Fibroblast of villous mesenchyme (primary cell): ENCODE measurements at regions not wholly inside any gene's neighbourhood (a gene's known extent, or its start where the extent isn't known, plus 50 kb on each side); places are given as distances from the start of the nearest gene placed in this dataset.

Experiments used
- DNase-seq: peaks from one replicate; pipeline ENCODE4 v3.0.0-alpha.2; 2010; ENCODE audit warnings: low read depth
- H3K4me3 ChIP-seq: 2 replicates; pipeline ENCODE4 v1.5.1; 2011; ENCODE audit warnings: low read depth, mild to moderate bottlenecking, low read length
- TF ChIP-seq, protein P1 (sequence below): IDR thresholded peaks from 2 replicates; pipeline ENCODE4 v1.5.1; 2012; ENCODE audit warnings: low read depth, mild to moderate bottlenecking, low read length; ENCODE audit not compliant: insufficient read depth

DNA sequence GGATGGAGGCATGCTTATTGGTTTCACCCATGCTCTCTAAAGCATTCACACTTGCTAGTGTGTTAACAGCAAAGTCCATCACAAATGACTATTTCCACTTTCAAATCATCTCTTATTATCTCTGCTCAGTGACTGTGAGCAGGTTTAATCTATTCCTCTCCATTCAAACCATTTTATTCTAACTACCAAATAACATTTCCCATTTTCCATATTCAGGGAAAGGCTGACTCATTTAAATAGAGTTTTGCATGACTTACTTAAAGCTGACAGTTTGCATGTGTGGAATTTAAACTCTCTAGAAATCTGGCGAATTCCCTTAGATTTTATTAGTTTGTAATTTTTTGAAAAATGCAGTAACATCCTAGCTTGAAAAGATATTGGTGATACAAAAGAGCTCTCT lies 615.7 kb upstream of the LRRC4C start:
- DNase-seq: no peak
- H3K4me3 ChIP-seq: no peak overlapping the region
- TF ChIP-seq, protein P1, sequence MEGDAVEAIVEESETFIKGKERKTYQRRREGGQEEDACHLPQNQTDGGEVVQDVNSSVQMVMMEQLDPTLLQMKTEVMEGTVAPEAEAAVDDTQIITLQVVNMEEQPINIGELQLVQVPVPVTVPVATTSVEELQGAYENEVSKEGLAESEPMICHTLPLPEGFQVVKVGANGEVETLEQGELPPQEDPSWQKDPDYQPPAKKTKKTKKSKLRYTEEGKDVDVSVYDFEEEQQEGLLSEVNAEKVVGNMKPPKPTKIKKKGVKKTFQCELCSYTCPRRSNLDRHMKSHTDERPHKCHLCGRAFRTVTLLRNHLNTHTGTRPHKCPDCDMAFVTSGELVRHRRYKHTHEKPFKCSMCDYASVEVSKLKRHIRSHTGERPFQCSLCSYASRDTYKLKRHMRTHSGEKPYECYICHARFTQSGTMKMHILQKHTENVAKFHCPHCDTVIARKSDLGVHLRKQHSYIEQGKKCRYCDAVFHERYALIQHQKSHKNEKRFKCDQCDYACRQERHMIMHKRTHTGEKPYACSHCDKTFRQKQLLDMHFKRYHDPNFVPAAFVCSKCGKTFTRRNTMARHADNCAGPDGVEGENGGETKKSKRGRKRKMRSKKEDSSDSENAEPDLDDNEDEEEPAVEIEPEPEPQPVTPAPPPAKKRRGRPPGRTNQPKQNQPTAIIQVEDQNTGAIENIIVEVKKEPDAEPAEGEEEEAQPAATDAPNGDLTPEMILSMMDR: no peak

DNA sequence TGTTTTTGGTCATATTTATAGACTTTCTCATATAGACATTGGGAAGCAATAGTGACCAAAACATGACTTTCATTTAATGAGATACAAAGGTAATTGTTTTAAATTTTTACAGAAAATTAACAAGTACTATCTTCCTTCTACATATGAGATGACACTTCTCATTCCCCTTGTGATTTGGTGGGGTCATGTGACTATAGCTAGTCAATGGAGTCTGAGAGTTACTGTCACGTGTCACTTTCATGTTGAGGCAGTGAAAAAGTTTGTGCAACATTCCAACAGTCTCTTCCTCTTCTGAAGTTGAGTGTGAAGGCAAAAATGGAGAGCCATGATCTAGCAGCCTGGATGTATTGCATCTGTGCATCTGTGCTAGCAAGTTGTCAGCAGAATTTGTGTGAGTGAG lies 618.3 kb upstream of the LRRC4C start:
- H3K4me3 ChIP-seq: no peak overlapping the region
- TF ChIP-seq, protein P1: no peak

DNA sequence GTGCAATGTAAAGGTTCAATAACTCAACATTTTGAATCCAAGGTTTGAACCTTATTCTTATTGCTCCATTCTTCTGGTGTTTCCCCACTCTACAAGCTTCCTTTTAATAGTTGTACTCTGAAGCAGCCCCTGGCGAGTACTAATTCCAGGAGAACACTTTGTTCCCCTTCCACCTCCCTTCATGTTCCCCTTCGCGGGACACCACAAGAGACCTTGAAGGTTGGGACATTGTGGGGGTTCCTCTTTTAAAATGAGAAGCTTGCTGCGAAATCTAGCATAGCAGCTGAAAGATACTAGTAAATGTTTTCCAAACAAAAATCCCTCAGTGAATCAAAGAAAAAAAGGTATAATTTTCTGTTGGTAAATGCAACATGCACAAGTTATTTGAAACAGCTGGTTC lies 626.3 kb upstream of the LRRC4C start:
- TF ChIP-seq, protein P1: no peak
- no peak for DNase-seq
- no peak overlapping the region for H3K4me3 ChIP-seq

More for the DNA sequence above, 618.3 kb upstream of the LRRC4C start:
- no peak for DNase-seq

DNA sequence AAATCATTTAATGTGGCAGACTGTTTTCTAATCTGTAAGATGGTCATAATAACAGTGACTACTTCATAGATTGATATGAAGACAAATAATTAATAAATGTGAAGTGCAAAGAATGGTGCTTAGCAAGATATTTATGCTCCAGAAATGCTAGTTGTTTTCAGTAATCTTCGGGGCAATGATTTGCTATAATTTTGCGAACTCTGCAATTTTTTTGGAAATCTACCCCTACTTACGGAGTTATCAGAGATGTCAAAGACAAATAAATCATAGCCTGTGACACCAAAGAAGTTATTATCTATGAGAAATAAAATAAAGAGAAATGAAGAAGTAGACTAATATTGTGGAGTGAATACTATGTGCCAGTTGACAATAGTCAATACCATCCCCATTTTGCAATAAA lies 634.1 kb upstream of the LRRC4C start:
- TF ChIP-seq, protein P1: no peak
- no peak for DNase-seq
- no peak overlapping the region for H3K4me3 ChIP-seq

DNA sequence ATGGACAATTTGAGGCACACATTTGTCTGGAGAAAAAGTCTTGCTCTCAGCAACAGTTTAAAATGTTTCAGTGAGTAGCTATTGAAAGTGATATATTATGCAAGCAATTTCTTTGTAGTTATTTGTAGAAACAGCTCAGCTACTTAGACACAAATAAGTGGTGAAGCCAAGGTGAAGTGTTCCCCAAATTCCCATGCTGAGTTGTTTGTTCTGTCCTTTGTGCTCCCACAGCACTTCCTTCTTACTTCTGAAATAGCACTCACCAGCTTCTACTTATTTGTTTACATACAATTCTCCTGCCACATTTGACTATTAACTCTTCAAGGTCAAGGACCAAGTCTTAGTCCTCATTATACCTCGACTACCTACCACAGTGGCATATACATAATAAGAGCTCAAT lies 638.6 kb upstream of the LRRC4C start:
- TF ChIP-seq, protein P1: no peak
- H3K4me3 ChIP-seq: no peak overlapping the region
- no peak for DNase-seq

DNA sequence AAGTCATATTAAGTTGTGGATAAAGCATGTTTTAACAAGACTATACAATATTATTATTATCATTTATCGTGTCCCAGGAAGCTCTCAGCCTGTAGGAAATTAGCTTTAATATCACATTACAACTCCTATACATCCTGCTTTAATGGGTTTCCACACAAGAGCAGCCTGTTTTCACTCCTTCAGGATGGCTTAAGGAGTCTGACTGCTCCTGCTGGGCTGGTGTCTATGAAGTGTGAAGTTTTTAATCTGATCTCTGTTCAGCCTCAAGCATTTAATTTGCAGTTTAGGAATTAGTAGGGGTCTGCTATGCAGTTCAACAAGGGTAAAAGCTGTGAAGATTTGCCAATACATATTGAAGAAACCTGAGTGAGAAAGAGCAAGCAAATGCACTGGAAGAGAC lies 653.4 kb upstream of the LRRC4C start:
- DNase-seq: no peak
- TF ChIP-seq, protein P1: no peak
- no peak overlapping the region for H3K4me3 ChIP-seq

DNA sequence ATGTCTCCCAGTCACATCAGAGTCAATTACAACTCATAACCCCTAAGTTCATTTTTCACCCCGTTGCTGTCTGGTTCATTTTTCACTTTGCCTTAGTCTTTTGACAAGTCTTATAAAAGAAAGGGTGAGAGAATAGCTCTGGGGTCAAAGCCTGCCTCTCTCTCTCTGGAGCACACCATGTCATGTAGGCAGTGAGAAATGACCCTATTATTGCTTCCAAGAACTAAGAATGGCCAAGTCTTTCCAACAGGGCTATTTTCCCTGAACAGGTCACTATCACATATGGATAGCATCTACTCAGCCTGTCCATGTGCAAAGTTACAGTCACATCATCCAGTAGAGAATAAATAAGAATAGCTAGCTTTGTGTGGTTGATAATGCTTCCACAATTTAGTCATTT lies 655.5 kb upstream of the LRRC4C start:
- TF ChIP-seq, protein P1: no peak
- no peak for DNase-seq
- no peak overlapping the region for H3K4me3 ChIP-seq
